ENCODE measurements at regions not wholly inside any gene's neighbourhood (a gene's known extent, or its start where the extent isn't known, plus 50 kb on each side); places are given as distances from the start of the nearest gene placed in this dataset.

GRCh38 chr21:24096651-24097050 lies 1510.6 kb downstream of the MRPL39 start:
- TF ChIP-seq CTCF (IDR thresholded peaks at IDR 0.05) (no peak), POLR2AphosphoS5 (IDR thresholded peaks at IDR 0.05) (no peak), POLR2A (IDR thresholded peaks at IDR 0.05) (no peak)
